ENCODE measurements at regions not wholly inside any gene's neighbourhood (a gene's known extent, or its start where the extent isn't known, plus 50 kb on each side); places are given as distances from the start of the nearest gene placed in this dataset.
"Not testable (repeated sequence)": the region's sequence is repeated elsewhere in the genome, so short reads cannot be mapped to it uniquely, and the experiment has no call there.

DNA sequence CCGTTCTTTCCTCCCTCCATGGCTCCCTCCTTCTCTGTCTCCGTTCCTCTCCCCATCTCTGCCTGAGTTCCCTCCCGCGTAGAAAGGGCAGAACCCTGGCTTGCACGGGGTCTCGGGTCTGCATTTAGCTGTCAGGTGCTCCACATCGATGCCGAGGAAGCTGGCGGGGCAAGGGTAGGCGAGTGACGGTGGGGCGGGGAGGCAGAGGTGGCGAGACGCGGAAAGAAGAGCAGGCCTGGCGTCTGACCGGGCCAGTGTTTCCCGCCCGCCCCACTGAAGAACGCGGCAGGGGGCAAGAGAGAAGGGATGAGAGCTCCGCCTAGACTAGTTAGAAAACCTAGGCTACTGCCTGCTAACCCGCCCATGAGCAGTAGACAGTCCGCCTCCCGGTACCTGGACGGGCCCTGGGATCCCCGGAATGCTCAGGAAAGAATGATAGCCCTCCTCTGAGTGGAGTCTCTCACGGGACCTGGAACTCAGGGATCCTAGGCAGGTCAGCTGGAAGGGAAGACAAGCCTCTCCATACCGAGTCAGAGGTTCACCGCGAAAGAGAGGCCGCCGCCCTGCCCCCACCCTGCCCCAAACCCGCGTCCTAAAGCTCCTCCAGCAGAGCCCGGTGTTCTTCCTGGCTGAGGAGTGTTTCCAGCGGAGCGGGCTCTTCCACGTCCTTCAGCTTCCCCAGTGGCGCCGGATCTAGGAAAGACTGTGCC lies 357.9 kb upstream of the DEFB115 start:
- DNase-seq: not testable (repeated sequence)

DNA sequence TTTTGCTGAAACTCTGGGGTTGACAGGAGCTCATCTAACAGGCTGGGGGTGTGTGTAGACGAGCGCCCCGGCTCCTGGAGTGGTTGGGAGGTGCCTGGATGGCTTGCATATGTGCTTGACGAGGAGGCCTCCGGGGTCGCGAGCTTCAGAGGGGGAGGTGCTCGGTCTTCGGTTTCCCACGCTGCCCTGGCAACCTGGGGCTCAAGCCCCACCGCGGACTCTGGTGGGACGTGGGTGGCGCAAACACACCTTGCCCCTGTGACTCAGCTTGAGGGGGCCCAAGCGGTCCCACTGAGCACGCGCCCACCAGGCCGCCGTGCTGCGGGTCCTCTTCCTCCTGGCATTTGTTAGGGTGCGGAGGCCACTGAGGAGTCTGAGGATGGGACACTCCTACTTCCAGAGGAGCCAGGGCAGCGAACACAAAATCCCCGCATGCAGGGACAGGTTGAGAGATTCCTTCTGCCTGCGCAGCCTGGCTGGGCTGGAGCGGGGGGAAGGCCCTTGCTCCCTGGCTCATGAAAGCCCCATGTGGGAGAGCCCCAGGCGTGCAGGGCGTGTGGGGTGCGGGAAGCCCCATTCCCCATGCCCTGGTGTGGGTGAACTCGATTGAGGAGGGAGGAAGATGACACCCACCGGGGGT lies 357.3 kb upstream of the DEFB115 start:
- DNase-seq: not testable (repeated sequence)

- not testable (repeated sequence) for DNase-seq
Observed at GRCh38 chr20:30905231-30905630, 352.2 kb upstream of the DEFB115 start.

GRCh38 chr20:30910937-30911725 lies 346.3 kb upstream of the DEFB115 start:
- DNase-seq: no peak

DNA sequence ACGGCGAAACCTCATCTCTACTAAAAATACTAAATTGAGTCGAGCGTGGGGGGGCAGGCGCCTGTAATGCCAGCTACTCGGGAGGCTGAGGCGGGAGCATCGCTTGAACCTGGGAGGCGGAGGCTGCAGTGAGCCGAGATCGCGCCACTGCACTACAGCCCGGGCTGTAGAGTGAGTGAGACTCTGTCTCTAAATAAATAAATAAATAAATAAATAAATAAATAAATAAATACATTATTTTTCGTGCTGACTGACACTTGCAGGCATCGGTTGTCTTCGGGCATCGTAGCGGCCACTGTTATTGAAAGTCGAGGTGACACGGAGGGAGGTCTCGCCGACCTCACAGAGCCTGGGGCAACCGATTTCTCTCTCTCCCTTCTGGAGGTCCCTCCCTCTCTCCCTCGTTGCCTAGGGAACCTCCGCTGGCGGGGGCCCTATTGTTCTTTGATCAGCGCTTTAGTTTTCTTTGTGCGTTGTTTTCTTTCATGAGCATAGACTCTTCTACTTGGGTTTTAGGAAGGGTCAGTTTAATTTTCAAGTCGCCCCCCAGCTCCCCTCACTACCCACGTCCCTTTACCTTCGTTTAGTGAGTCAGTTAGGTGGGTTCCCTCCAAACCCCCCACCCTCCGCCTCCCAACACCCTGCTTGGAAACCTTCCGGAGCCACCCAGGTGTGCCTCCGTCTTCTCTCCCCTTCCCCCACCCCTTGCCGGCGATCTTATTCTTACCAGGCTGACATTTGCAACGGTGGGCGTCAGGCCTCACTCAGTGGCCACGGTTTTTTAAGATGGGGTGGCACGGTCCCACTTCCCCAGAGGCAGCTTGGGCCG lies 345.4 kb upstream of the DEFB115 start:
- not testable (repeated sequence) for DNase-seq

DNA sequence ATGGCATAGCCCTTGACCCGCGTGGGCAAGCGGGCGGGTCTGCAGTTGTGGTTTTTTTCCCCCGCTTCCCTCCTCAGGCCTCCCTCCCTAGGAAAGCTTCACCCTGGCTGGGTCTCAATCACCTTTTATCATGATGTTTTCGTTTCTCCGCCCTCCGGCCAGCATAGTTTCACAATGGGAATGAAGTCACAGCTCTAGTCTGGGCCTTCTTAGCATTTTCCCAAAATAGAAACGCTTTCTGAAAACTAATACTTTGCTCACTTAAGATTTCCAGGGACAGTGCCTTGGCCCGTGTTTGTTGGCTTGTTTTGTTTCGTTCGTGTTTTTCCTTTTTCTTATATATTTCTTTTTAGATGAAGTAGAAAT lies 344.8 kb upstream of the DEFB115 start:
- DNase-seq: not testable (repeated sequence)

GRCh38 chr20:30916404-30916803 lies 341.1 kb upstream of the DEFB115 start:
- not testable (repeated sequence) for DNase-seq

DNA sequence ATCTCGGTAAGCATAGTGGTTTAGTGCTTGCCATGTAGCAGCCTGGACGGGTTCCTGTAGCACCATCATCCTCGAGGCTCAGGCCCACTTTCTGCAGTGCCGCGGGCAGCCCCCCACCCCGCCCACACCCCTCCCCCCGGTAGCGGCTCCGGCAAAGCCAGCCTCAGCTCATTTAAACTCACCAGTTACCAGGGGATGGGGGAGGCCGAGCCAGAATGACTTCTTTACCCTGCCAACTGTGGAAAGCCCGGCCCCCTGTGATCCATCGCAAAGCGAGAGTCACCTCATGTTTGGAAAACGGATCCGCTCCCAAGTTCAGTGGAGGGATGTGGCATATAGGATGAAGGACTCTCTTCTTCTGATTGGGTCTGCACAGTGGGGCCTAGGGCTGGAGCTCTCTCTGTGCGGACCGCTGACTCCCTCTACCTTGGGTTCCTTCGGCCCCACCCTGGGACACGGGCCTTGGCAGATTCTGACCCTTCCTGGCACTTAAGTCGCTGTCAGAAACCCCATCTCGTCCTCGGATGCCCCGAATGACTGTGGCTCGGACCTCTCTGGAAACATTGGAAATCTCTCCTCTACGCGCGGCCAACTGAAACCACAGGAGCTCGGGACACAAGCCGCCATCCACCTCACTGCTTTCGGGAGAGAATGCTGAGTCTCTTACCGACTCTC lies 337.8 kb upstream of the DEFB115 start:
- DNase-seq: no peak

GRCh38 chr20:30921286-30922071 lies 336.0 kb upstream of the DEFB115 start:
- no peak for DNase-seq

GRCh38 chr20:30922129-30922528 lies 335.3 kb upstream of the DEFB115 start:
- DNase-seq: no peak

GRCh38 chr20:30937790-30938189 lies 319.7 kb upstream of the DEFB115 start:
- no peak for DNase-seq

- no peak for DNase-seq
Observed at GRCh38 chr20:30949761-30950160, 307.7 kb upstream of the DEFB115 start.

DNA sequence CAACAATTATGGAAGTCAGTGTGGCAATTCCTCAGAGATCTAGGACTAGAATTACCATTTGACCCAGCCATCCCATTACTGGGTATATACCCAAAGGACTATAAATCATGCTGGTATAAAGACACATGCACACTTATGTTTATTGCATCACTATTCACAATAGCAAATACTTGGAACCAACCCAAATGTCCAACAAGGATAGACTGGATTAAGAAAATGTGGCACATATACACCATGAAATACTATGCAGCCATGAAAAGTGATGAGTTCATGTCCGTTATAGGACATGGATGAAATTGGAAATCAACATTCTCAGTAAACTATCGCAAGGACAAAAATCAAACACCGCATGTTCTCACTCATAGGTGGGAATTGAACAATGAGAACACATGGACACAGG lies 306.4 kb upstream of the DEFB115 start:
- DNase-seq: not testable (repeated sequence)

- DNase-seq: not testable (repeated sequence)
Observed at GRCh38 chr20:30956649-30957048, 300.8 kb upstream of the DEFB115 start.

- not testable (repeated sequence) for DNase-seq
Observed at GRCh38 chr20:30959208-30959607, 298.3 kb upstream of the DEFB115 start.

DNA sequence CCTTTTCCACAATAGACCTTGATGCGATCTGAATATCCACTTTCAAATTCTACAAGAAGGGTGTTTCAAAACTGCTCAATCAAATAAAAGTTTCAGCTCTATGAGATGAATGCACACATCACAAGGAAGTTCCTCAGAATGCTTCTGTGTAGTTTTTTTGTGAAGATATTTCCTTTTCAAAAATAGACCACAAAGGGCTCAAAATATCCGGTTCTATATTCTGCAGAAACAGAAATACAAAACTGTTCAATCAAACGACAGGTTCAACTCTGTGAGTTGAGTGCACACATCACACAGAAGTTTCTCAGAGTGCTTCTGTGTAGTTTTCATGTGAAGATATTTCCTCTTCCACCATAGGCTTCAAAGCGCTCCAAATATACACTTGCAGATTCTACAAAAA lies 293.9 kb upstream of the DEFB115 start:
- DNase-seq: no peak

- DNase-seq: not testable (repeated sequence)
Observed at GRCh38 chr20:30975859-30976258, 281.6 kb upstream of the DEFB115 start.

DNA sequence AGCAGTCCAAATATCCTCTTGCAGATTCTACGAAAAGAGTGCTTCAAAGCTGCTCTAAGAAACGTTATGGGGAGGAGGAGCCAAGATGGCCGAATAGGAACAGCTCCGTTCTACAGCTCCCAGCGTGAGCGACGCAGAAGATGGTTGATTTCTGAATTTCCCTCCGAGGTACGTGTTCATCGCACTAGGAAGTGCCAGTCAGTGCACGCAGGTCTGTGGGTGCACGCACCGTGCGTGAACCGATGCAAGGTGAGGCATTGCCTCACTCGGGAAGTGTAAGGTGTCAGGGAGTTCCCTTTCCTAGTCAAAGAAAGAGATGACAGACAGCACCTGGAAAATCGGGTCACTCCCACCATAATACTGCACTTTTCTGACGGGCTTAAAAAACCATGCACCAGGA lies 272.1 kb upstream of the DEFB115 start:
- no peak for DNase-seq

Data from bone marrow (tissue), 2 donors.